ENCODE measurements at regions not wholly inside any gene's neighbourhood (a gene's known extent, or its start where the extent isn't known, plus 50 kb on each side); places are given as distances from the start of the nearest gene placed in this dataset.

DNA sequence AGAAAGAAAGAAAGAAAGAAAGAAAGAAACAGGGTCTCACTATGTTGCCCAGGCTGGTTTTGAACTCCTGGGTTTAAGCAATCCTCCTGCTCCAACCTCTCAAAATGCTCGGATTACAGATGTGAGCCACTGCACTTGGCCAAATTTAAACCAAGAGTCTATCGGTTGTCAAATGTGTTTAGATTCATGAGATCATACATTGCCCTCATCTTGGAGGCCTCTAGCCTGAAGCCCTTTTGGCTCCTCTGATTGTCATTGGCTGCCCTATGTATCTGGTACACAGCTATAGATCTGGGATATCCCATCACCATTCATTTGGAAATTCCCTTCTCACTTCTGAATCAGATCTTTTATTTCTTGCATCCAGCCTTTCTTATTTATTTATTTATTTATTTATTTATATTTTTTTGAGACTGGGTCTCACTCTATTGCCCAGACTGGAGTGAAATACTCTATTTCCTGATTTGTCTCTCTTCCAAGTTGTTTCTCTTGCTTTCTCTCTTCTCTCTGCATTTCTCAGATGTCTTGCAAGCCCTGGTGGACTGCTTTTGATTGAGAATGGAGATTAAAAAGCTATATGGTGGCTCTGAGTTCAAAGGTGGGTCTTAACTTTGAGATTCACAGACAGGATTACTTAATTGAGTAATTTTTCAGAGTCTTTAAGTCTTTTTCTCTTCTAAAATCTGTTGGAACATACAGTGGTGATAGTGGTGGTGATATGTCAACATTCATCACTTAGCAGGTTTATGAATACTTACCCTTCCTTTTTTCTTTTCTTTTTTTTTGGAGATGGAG lies 121.9 kb downstream of the GJA1 start:
- TF ChIP-seq MAZ (CRISPR knock-in tag; conservative IDR thresholded peaks at IDR 0.05 in 1 of 2, IDR thresholded peaks at IDR 0.05 in 1 of 2) (no peak), SMARCC2 (IDR thresholded peaks at IDR 0.05; ENCODE audit: low read depth) (no peak), MAFF (IDR thresholded peaks at IDR 0.05; ENCODE audit: low read length) (no peak)
- TF ChIP-seq, protein P1, sequence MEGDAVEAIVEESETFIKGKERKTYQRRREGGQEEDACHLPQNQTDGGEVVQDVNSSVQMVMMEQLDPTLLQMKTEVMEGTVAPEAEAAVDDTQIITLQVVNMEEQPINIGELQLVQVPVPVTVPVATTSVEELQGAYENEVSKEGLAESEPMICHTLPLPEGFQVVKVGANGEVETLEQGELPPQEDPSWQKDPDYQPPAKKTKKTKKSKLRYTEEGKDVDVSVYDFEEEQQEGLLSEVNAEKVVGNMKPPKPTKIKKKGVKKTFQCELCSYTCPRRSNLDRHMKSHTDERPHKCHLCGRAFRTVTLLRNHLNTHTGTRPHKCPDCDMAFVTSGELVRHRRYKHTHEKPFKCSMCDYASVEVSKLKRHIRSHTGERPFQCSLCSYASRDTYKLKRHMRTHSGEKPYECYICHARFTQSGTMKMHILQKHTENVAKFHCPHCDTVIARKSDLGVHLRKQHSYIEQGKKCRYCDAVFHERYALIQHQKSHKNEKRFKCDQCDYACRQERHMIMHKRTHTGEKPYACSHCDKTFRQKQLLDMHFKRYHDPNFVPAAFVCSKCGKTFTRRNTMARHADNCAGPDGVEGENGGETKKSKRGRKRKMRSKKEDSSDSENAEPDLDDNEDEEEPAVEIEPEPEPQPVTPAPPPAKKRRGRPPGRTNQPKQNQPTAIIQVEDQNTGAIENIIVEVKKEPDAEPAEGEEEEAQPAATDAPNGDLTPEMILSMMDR (IDR thresholded peaks at IDR 0.05 in 2 of 3, conservative IDR thresholded peaks at IDR 0.05 in 1 of 3; ENCODE audit: insufficient read depth in 2 of 3, low read depth in 1 of 3, low read length in 3 of 3): no peak

Data from K562 (cell line).